HG03342 (cell line): ENCODE measurements at regions not wholly inside any gene's neighbourhood (a gene's known extent, or its start where the extent isn't known, plus 50 kb on each side); places are given as distances from the start of the nearest gene placed in this dataset.
"Not testable (repeated sequence)": the region's sequence is repeated elsewhere in the genome, so short reads cannot be mapped to it uniquely, and the experiment has no call there.

Source experiments
- ATAC-seq: cut with Tn5 transposase; IDR thresholded peaks from one replicate; pipeline ENCODE4 v1.9.1; 2021; ENCODE audit warnings: mild to moderate bottlenecking, moderate library complexity; ENCODE audit not compliant: unreplicated experiment

DNA sequence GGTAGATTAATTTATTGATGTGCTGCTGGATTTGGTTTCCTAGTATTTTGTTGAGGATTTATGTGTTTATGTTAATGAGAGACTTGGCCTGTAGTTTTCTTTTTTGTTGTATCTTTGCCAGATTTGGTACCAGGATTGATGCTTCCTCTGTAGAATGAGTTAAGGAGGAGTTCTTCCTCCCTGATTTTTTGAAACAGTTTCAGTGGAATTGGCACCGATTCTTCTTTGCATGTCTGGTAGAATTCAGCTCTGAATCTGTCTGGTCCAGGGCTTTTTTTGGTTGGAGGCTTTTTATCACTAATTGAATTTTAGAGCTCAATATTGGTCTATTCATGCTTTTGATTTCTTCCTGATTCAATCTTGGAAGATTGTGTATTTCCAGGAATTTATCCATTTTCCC, 174.0 kb upstream of the NDST4 start:
- ATAC-seq, result no peak

DNA sequence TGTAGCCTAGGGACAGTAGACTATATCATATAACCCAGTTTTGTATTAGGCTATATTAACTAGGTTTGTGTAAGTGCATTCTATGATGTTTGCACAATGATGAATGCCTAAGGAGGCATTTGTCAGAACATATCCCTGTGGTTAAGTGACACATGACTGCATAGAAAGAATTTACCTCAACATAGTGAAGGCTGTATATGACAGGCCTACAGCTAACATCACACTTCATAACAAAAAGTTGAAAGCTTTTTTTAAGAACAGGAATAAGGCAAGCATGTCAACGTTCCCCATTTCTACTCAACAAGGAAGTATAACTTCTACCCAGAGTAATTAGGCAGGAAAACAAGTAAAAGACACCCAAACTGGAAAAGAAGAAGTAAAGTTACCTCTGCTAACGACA, 165.9 kb upstream of the NDST4 start:
- no peak for ATAC-seq

DNA sequence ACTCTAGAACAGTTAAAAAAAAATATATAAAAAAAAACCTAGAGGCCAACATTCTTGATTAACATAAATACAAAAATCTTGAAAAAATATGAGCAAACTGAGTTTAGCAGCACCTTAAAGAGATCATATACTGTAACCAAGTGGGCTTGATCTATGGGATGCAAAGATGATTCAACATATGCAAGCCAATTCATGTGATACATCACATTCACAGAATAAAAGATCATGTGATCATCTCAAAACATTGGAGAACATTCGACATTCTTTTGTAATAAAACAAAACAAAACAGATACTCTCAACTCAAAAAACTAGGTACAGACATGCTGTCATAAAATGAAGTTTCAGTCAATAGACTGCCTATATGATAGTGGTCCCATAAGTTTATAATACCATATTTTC, 165.4 kb upstream of the NDST4 start:
- no peak for ATAC-seq

DNA sequence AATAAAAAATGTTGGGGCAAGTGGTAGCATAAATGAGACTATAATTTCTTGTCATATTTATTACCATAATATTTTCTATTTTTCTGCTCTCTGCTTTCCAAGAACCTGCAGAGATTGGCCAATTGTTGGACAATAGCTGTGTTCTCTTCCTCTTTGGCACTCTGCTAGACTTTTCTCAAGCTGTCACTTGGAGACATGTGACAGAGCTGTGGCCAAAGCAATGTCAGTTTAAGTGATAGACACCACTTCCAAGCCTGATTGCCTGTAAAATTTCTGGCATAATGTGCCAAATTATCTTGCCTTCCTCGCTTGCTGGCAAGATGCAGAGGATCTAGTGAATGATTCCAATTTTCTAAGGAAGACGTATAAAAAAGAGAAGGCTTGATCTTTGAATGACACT, 162.2 kb upstream of the NDST4 start:
- ATAC-seq, result no peak

DNA sequence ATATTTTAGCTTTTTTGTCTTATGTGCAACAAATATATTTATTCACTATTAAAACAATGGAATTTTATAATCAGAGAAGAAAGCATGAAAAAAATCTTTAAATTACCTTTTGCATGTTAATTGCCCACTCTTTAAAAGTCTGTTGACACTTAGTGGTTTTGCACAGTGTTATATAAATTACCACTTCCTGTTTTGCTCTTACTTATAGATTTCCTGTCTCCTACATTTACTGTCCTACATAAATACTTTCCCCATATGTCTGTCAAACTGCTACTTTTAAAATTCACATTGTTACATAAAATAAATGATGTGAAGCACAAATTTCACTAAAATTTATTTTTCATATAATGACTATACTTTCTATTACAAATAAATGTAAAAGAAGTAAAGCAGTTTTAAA, 161.1 kb upstream of the NDST4 start:
- ATAC-seq, result peak; percentile 74

DNA sequence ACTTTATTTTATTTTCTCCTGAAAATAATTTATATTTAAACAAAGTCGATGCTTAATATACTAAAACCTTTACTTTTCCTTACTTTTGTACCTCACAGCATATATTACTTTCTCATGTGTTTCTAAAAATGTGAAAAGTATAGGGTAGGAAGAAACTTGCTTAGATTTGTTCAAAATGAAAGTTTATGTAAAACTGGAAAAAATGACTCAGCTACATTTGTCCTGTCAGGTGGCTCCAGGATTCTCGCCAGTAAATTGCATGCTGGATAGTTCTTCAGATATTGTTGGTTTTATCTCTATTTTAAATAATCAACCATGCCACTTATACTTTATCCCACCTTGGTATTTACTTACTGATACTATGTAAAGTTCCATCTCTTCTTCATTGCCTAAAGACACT, 159.2 kb upstream of the NDST4 start:
- no peak for ATAC-seq

DNA sequence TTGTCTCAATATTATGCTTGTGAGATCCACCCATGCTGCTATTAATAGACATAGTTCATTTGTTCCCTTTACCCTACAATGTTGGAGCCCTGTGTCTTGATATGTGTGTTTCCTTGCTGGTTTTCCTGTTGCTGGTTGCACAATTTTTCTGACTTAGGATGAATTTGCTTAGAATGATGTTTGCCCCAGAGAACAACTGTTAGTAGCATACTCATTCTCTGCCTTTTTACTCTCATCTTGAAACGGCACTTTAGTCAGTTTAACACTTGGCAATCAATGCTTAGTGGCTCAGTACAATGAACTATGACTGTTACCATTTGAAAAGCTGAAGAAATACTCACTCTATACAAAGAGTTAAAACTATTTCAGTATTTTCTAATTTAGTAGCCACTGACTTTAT, 158.8 kb upstream of the NDST4 start:
- ATAC-seq, result peak; percentile 64

DNA sequence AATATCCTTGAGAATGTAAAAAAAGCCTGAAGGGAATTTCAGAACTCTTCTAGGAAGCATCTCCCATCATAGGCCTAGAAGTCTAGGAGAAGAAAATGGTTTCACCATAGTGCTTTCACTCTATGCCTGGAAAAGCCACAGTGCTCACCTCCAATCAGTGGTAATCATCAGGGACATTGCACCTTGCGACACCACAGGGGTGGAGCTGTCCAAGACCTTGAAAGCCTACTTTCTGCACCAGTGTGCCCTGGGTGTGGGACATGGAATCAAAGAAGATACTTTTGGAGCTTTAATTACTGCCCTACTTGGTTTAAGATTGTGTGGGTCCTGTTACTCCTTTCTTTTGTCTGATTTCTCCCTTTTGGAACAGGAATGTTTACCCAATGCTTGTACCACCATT, 146.8 kb upstream of the NDST4 start:
- no peak for ATAC-seq

DNA sequence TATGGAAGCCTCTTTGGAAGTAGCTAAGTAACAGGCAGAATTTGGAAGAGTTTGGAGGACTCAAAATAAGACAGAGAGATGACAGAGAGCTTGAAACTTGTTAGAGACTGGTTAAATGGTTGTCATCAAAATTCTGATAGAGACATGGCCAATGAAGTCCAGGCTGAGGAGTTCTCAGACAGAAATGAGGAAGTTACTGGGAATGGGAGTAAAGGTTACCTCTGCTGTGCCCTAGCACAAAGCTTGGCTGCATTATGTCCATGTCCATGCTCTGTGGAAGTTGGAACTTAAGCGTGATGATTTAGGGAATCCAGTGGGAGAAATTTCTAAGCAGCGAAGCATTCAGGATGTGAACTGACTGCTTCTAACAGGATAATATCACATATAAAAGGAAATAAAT, 146.2 kb upstream of the NDST4 start:
- ATAC-seq, result no peak

DNA sequence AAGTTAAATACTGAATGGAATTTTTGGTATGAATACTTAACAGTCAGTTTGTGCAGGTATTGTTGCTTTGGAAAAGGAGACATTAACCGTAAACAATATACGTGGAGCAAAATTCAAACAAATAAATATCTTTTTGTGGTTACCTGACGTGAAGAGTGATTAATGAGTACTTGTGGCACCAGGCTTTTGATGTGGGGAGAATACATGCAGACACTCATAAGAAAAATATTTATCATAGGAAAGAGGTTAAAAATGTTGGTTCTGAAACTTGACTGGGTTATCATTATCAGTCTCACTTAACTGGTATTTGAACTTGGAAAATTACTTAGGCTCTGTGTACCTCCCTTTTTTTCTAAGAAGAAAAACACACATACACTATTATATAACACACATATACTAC, 136.4 kb upstream of the NDST4 start:
- ATAC-seq, result no peak

DNA sequence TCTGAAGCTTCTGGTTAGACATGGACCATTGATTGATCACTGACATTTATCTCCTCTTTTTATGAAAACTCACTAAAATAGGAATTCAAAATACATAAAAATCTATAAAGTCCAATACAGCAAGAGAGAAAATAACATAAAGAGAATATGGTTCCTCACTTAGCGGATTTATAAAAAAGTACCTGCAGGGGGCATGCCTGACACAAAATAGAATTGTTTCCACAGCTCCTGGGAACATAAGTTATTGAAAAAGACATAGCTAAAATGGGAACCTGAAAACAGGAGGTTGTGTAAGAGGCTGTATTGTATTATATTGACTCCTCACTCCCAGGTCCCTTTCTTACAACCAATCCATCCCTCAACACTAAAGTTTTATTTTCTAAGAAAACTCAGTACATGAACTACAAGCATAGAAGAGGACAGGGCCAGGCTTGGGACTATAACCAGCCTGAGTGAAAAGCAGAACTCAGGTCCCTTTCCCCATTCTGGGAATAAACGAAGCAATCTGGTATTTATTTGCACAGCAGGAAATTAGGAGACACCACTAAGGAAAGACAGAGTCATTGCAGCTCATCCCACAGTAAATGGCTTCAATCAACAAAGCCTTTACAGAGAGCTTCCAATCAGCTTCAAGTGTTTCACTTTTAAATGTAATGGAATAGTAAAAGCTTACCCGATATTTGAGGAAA, 121.1 kb upstream of the NDST4 start:
- ATAC-seq, result peak; percentile 67

DNA sequence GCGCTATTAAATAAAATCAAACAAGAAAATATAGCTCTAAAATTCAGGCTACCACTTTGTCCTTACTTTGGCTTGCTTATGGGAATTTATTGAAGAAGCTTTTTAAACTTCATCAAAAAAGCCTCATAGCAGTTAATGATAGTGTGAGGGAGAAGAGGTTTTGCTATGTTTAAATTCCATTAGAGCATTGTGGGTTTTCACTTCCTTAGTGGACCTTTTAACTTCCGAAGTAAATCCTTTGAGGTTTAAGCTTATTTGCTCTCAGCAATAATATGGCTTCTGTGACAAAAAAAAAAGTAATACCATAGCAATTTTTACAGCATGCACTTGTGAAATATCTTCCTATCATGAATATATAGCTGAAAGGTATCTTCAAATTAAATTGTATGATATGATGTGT, 120.2 kb upstream of the NDST4 start:
- peak; percentile 42 for ATAC-seq

DNA sequence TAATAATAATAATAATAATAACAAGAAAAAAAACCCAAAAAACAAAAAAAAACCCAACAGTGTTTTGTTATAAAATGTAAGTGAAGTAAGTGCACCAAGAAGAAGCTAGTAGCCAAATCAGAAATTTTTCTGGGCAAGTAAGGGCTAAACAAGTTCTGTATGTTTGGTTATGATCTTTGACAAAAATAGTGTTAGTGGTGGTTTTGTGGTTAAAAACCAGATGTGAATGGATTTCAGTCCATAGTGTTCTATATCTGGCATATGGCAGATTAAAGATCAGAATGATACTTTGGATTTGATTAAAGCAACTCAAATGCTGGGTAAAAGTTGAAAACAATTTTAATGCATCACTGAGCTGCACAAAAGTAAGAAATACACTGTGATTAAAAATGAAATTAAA, 116.5 kb upstream of the NDST4 start:
- no peak for ATAC-seq

DNA sequence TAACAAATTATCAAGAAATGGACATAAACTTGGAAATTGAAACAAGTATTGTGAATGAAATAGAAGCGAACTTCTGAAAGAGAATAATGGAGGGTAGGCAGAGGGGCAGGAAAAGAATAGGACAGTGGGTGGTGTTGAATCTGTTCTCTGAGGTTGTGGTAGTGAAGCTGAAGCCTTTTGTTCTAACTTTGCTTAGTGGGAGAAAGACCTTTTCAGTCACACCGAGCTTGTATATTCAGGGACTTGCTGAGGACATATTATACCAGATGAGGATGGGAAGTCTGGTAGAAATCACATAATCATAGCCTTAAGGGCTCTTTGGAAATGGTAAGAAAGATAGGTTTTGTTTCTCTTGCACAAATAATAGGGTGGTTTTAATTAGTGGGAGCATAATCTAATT, 115.4 kb upstream of the NDST4 start:
- no peak for ATAC-seq

DNA sequence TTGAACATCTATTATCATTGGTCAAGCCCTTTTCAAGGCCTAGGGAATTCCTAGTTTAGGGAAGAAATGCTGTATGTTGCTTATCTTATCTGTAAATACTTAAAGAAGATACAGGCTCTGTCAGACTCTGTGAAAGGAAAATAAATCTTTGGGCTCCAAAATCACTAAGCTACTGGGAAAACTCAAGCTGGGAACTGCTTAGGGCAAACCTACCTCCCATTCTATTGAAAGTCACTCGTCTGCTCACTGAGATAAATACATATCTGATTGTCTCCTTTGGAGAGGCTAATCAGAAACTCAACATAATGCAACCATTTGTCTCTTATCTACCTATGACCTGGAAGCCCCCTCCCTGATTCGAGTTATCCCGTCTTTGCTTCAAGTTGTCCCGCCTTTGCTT, 108.6 kb upstream of the NDST4 start:
- ATAC-seq, result no peak

DNA sequence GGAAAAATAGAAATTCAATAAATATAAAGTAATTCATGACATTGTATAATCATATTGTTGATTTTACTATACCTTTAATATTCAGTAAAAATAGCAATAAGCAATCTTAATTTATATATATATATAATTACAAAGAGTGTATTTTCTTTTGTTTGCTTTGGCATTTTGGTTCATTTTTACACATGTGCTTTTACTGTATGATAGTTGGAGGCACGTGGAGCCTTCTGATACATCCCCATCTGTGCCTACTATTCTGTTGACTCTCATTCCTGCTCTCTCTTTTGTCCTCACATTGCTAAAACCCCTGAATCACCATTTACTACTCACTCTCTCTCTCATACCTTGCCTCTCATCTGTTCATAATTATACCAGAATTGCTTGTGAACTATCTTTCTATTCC, 106.4 kb upstream of the NDST4 start:
- no peak for ATAC-seq

DNA sequence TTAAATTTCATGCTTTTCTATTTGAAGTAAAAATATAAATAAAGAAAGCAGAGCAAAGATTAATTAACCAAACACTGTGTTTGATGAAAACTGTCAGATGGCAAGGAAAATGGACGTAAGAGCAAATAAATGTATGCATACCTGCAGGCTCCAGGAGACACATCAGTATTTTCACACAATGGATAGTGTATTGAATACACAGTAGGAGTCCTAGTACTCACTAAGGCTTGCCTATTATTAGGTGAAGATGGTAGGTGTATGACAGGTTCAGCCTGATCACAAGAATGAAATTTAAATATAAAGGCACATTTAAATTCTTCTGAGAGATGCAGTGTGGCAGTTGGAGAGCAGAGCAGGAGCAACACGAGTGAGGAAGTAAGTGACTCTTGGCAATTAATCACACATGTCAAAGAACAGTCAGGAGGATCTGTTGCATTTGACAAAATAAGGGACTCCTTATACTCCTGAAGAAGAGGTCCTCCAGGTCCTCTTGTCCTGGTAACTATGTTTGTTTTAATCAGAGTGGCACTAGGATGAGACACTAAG, 106.0 kb upstream of the NDST4 start:
- ATAC-seq, result no peak

DNA sequence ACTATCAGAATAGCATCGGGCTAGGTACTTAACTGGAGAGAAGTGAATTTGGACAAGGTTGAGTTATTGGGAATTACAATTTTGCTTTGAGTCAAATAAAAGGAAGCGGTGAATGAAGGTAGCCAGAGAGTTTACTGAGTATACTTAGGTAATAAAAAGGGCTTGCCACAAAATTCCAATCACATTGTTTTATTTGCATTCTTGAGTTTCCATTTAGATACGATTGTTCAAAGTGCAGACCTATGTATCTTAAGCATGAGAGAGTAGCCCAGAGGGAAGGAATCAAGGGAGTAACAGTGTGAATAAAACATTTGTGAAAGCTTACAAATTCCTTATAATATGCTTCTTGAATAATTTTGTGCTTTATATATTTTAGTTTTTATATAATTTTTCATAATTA, 102.5 kb upstream of the NDST4 start:
- ATAC-seq, result no peak

DNA sequence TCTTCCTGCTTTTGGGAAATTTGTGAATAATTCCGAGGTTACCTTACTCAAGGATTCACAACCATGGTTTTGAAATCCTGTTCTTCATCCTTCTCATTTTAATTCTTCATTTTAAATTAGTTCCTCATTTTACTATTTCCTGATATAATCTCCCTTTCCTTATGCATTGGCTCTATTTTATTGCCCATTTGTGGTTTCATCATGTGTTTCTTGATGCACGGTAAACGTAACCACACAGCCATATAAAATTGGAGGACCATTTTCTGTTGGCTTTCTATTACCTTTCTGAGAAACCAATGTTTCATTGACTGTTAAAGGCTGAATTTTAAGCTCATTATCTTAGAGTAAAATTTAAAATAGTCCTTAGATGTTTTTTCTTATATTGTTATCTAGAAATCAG, 100.3 kb upstream of the NDST4 start:
- ATAC-seq, result no peak

DNA sequence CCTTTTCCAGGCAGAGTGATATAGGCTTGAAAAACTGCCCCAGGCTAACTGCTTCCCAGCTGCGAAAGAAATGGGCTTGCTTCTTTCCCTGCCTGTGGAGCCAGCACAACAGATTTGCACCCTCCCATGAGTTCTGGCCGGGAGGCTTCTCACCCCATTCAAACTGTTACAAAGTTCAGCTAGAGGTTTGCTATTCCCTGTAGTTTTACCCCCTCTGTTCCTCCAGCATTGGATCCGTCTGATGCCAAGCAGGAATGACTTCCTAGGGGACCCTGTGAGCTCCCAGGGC, 87.6 kb upstream of the NDST4 start:
- no peak for ATAC-seq

DNA sequence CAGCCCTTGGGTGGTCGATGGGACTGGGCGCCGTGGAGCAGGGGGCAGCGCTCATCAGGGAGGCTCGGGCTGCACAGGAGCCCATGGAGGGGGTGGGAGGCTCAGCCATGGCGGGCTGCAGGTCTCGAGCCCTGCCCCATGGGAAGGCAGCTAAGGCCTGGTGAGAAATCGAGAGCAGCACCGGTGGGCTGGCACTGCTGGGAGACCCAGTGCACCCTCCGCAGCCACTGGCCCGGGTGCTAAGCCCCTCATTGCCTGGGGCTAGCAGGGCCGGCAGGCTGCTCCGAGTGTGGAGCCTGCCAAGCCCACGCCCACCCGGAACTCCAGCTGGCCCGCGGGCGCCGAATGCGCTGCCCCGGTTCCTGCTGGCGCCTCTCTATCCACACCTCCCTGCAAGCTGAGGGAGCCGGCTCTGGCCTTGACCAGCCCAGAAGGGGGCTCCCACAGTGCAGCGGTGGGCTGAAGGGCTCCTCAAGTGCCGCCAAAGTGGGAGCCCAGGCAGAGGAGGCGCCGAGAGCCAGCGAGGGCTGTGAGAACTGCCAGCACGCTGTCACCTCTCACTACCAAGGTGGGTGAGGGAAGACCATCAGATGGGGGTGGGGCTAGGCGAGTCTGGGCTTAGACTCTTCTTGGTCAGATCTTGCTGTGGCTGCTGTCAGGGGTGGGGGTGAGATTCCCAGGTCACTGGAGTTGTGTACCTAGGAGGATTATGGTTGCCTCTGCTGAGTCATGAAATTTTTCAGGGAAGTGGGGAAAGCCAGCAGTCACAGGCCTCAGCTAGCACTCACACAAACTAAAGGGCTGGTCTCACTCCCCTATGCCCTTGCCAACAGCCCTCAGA, 87.0 kb upstream of the NDST4 start:
- not testable (repeated sequence) for ATAC-seq

DNA sequence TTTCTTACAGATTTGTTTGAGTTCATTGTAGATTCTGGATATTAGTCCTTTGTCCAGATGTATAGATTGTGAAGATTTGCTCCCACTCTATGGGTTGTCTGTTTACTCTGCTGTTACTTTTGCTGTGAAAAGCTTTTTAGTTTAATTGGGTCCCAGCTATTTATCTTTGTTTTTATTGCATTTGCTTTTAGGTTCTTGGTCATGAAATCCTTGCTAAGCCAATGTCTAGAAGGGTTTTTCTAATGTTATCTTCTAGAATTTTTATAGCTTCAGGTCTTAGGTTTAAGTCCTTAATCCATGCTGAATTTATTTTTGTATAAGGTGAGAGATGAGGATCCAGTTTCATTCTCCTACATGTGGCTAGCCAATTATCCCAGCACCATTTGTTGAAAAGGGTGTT, 81.2 kb upstream of the NDST4 start:
- ATAC-seq, result not testable (repeated sequence)

DNA sequence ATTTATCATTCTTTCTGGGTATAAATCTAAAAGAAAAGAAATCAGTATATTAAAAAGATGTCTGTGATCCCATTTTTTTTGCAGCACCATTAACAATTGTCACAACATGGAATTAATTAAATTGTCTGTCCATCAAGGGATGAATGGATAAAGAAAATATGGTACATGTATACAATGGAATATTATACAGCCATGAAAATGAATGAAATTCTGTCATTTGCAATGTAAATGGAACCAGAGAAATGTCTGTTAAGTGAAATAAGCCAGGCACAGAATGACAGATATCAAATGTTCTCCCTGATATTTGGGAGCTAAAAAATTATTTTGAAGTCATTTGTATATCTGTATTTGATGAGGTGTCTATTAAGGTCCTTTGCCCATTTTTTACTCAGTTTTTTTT, 77.1 kb upstream of the NDST4 start:
- no peak for ATAC-seq
